GM19452 (cell line): ENCODE measurements at regions not wholly inside any gene's neighbourhood (a gene's known extent, or its start where the extent isn't known, plus 50 kb on each side); places are given as distances from the start of the nearest gene placed in this dataset.

Source experiments
- ATAC-seq: cut with Tn5 transposase; IDR thresholded peaks from one replicate; pipeline ENCODE4 v1.9.1; 2021; ENCODE audit not compliant: unreplicated experiment

GRCh38 chr2:103734911-103735310 is 973.1 kb downstream of the TMEM182 start:
- no peak for ATAC-seq

DNA sequence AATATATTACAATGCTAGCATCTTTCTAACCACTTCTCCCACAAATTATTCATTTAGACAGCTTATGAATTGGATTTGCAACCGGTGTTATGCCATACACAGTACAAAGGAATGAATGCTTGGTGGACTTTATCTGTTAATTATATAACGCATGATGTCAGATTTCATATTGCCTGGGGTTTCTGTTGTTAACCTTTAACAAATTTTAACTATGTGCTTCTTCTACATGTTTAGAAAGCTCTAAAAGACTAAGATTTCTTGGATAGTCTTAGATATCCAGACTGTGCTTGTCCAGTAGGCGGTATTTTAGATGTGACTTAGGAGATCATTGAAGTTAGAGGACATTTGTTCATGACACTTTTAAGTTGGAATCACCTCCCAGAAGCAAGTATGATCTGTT is 976.3 kb downstream of the TMEM182 start:
- no peak for ATAC-seq

GRCh38 chr2:103738606-103739005 is 976.8 kb downstream of the TMEM182 start:
- ATAC-seq = no peak

GRCh38 chr2:103739186-103739585 is 977.4 kb downstream of the TMEM182 start:
- no peak for ATAC-seq

- no peak for ATAC-seq
These were observed 978.1 kb downstream of the TMEM182 start for GRCh38 chr2:103739921-103740320.

GRCh38 chr2:103740631-103741030 is 978.8 kb downstream of the TMEM182 start:
- ATAC-seq = no peak

DNA sequence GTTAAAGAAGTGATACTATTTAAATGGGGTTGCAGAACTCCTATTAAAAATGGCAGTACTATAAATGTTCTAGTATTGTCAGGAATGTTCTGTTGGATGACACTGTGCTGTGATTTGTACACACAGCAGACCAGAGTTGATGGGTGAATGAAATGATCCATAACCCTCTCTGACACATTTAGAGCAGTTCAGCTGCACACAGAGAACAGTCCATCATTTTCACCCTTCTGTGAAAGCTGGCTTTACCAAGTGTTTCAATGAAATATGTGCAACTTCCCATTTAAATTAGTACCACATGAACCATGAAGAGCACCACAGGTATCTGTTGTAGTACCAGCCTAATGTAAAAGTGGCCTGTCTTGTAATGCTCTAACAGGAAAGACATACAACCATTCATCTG is 981.4 kb downstream of the TMEM182 start:
- ATAC-seq = no peak

DNA sequence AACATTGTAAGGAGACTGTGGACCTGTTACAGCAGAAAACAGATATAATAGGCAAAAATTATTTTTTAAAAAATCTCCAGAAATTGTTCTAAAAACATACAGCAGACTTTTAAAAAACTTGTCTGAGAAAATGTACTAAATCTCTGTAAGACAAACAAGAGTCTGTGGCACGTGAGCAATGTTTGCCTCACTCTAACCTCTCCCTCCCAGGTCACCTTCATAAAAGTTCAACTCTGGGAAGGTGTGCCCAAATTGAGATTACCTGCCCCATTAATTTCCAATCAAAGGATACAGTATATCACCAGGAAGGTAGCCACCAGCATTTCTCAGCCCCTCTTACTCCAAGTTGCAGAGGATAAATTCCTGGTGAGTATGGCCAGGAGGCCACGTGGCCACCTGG is 992.7 kb downstream of the TMEM182 start:
- no peak for ATAC-seq

DNA sequence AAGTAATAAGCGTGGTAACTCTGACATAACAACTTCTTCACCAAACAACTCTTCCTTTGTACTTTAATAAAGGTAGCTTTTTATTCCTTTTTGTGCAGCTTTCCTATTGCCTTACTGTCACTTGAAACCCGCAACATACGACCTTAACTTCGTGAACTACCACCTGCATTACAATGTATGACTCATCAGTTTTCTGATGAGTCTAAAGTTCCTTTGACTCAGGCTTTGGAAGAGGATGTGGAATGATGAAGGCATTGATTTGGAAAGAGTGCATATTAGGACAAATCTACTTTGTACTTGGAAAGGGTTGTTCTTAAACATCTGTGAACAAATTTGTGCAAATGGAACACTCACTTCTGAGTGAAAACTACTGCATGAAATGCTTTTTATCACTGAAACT is 1012.1 kb downstream of the TMEM182 start:
- ATAC-seq = no peak

GRCh38 chr2:103780088-103780702 is 1018.4 kb downstream of the TMEM182 start:
- ATAC-seq = no peak

GRCh38 chr2:103781313-103781712 is 1019.5 kb downstream of the TMEM182 start:
- no peak for ATAC-seq

DNA sequence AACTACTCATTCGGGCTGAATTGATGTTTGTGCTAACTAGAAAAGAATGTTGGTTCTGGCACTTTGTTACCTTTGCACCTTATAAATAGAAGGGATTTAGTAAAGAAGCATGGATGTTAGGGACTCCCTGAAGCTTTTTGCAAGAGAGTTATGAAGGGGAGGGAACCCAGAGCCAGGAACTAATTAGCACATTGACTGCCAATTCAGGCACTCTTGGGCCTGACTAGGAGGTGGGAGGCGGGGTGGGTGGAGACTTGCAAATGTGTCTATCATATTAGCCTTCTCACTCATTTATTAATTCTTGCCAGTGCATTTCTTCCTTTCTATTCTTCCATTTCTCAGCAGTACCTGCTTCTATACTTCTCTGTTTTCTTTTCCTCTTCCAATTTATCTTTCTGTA is 1022.4 kb downstream of the TMEM182 start:
- ATAC-seq = no peak

DNA sequence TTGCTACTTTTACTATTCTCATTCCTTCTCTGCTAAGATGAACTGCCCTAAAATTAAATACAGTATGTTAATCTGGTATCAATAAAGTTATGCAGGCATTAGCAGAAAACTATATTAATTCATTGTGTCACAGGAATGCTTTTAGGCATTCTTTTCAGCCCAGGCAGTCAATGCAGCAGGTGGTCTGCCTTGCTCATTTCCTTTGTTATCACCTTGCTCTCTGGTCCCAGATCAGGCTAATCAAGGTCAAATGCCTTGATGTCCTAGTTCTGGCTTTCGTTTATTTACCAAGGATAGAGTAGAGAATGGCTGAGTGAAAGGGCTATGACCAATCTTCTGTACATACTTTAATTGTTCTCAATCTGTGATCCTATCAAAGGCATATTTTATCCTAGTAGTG is 1023.6 kb downstream of the TMEM182 start:
- ATAC-seq = no peak

DNA sequence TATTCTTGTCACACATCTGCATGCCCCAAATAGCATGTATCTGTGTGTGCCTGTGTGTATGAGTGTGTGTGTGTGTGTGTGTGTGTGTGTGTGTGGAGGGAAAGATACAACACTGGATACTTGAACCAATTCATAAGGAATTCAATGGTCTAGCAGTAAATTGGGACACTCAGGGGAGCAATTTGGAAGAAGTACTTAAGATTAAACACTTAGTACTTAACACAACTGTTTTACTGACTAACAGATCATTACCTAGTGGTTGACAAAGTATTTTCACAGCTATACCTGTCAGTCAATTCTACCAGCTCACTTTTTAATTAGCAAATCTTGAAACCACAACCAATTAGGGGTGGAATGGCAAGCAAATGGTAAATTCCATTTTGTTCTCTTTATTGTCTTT is 1024.1 kb downstream of the TMEM182 start:
- ATAC-seq = no peak

DNA sequence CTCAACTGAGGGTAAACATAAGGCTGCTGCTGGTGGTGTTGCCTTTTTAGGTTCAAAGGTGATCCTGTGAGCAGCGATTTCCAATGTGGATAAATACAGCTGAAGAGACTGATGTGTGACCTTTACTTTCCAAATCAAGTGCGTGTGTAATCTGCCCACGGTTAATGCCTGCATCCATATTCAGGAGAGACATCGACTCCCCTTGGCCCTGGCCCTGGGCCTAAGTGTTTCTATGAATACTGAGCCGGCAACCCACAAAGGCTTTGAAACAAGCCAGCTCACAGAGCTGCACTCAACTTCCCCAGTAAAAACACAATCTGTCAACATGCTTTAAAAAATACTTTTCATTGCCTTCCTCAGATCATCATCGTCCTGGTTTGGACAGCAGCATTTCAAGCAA is 1026.6 kb downstream of the TMEM182 start:
- ATAC-seq = no peak

DNA sequence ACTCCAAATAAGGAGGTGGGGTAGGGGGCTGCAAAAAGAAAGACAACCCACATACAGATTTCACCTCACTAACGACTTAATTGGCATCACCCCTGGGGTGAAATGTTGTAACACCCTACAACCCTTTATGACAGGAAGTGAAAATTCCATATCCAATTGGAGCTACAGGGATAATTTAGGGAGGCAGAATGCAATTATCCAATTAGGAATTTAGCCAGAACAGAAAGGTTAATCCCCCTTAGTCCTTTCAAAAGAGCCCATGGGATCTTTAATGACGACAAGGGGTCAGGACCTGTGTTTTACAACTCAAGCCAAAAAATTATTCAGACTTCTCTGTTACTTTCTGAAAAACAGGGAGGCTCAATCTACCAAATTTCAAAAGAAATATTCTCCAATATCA is 1027.1 kb downstream of the TMEM182 start:
- ATAC-seq = no peak

DNA sequence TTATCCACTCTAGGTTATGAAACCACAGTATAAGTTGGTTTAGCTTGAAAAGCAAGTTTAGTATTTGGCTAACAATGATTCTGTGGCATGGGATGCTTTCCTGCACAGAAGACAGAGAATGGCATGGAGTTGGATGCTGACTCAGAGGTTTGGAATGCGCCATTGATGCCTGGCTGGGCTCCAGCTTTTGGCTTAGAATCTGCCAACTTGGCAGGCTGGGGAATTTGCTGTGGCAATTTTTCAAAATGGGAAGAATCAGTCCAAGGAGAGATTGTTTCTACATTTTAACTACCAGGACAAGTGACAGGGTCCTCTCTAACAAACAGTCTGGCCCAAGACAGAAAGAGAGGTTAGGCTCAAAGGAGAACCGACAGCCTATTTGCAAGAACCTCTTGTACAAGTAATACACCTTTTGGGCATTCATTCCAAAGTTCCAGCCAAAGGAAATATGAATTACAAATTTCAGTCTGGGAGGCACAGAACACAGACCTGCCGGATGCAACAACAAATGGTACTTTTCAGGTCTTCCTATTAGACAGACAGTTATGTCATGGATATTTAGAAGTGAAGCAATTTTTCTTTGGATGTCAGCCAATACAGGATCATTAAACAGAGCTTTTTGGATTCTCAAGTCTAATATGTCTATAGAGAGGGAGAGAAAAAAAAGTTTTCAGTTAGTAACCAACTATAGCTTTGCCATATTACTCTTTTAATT is 1027.7 kb downstream of the TMEM182 start:
- ATAC-seq = no peak

GRCh38 chr2:103792042-103792441 is 1030.2 kb downstream of the TMEM182 start:
- ATAC-seq = no peak

DNA sequence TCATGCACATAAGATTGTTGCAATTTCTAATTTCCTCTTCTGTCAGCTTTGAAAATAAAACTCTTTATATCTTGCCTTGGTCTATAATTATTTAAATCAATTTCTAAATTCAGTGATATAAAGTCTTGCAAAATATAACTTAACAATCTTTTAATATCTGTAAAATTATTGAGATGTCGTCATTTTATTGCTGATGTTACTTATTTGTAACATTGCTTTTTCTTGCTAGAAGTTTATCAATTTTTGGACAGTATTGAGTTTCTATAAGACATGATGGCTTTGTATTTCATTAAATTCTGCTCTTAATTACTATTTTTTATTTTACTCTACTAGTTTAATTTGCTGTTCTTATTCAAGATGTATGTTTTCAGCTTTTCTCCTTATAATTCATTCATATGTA is 1036.5 kb downstream of the TMEM182 start:
- ATAC-seq = no peak

DNA sequence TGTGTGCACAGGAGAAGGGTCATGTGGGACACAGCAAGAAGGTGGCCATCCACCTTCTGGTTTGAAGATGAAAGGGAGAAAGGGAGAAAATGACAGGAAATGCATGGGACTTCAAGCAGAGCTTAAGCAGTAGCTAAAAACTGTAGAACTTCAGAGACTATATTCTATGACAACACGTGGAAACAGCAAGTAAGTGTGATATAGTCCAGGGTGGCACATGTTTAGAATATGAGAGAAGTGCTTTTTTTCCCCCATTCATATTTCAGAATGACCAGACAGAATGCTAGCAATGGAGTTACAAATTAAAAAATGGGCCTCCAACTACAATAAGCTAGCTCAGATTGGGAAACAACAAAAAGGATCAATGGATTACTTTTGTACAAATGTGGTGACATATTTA is 1042.2 kb downstream of the TMEM182 start:
- ATAC-seq = no peak

DNA sequence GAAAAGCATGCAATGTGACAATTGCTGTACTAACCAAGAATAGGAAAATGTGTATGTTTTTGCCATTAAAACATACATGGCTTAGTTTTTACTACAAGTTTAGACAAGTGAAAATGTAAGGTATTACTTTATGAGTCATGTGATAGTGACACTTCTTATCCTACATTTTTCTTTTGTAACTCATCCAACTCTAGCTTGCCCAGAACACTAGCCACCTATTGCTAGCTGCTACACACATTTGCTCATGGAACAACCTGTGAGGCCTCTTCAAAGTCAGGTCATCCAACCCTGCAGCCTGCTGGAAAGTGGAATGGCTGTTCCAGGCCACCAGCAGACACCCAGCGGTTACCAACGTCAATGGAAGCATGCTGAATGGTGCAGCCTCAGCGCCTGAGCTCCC is 1043.9 kb downstream of the TMEM182 start:
- ATAC-seq = no peak

GRCh38 chr2:103808814-103809213 is 1045.1 kb upstream of the POU3F3 start:
- no peak for ATAC-seq

DNA sequence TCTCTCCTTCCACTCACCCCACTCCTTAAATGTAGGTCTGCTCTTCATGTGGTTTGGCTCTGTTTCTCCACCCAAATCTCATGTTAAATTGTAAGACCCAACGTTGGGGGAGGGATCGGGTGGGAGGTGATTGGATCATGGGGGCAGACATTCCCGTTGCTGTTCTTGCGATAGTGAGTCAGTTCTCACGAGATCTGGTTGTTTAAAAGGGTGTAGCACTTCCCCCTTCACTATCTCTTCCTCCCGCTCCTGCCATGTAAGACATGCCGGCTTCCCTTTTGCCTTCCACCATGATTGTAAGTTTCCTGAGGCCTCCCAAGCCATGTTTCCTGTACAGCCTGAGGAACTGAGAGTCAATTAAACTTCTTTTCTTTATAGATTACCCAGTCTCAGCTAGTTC is 1044.5 kb upstream of the POU3F3 start:
- no peak for ATAC-seq
